ENCODE measurements at regions not wholly inside any gene's neighbourhood (a gene's known extent, or its start where the extent isn't known, plus 50 kb on each side); places are given as distances from the start of the nearest gene placed in this dataset.

DNA sequence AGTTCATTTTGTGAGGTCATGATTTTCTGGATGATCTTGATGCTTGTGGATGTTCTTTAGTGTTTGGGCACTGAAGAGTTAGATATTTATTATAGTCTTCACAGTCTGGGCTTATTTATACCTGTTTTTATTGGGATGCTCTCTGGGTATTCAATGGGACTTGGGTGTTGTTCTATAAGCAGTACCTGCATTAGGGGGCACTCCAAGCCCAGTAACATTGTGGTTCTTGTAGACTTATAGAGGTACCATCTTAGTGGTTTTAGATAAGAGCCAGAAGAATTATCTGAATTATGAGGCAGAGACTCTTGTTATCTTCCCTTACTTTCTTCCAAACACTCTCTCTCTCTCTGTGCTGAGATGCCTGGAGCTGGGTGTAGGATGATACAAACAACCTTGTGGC lies 470.0 kb downstream of the PIK3C3 start:
- ATAC-seq (ENCODE audit: poor library complexity) (no peak), DNase-seq (no peak)
- intact Hi-C loops (cut with DNase I): no loop called here

- DNase-seq (no peak), ATAC-seq (ENCODE audit: poor library complexity) (no peak)
- intact Hi-C loops (cut with DNase I): no loop called here
Measured at GRCh38 chr18:42426496-42427015, 471.5 kb downstream of the PIK3C3 start.

- no peak for DNase-seq
- ATAC-seq (ENCODE audit: poor library complexity): no peak
- intact Hi-C loops (cut with DNase I): no loop called here
Measured at GRCh38 chr18:42429196-42429595, 474.2 kb downstream of the PIK3C3 start.

GRCh38 chr18:42436222-42436765 lies 481.3 kb downstream of the PIK3C3 start:
- DNase-seq: no peak
- ATAC-seq (ENCODE audit: poor library complexity): no peak
- intact Hi-C loops (cut with DNase I): no loop called here

GRCh38 chr18:42437001-42437400 lies 482.0 kb downstream of the PIK3C3 start:
- no peak for ATAC-seq (ENCODE audit: poor library complexity)
- intact Hi-C loops (cut with DNase I): no loop called here

DNA sequence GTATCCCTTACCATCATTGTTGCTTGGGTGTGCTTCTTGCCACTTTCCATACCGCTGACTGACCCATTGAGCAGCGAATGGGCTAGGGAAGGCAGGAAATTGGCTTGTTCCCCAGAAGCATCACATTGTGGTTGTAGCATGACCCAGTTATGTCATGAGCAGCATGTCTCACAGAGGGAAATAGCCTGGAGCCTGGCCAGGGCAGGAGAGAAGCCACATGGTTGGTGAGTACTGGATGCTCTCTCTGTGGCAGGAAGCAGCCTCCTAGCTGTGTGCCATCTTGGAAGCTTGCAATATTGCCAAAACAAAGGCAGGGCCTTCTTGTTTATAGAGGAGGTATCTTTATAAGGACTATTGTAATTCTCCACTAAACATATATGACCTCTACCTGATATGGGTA lies 482.6 kb downstream of the PIK3C3 start:
- intact Hi-C loops (cut with DNase I): no loop called here
- no peak for ATAC-seq (ENCODE audit: poor library complexity)
- peak; percentile 32 for DNase-seq

More at GRCh38 chr18:42437001-42437400, 482.0 kb downstream of the PIK3C3 start:
- no peak for DNase-seq

GRCh38 chr18:42442656-42443055 lies 487.6 kb downstream of the PIK3C3 start:
- intact Hi-C loops (cut with DNase I): no loop called here
- ATAC-seq (ENCODE audit: poor library complexity) (no peak), DNase-seq (no peak)

DNA sequence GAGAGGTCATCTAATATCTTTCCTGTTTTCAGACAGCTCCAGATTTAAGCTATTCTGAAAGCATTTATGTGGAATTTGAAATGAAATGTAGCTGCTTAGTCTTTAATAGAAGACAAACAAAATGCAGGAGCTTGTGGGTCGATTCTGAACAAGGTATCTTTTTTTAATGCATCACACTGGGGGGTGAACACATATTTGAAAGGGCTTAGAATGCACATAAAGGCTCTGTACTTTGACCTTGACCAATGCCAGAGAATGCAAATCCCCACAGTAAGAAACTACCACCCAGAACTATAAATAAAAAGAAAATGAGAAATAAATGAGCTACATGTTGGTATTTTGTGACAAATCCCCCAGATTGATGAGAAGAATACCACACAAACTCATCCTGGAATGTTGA lies 489.3 kb downstream of the PIK3C3 start:
- no peak for ATAC-seq (ENCODE audit: poor library complexity)
- intact Hi-C loops (cut with DNase I): no loop called here
- no peak for DNase-seq

- ATAC-seq (ENCODE audit: poor library complexity): no peak
- no peak for DNase-seq
- intact Hi-C loops (cut with DNase I): no loop called here
Measured at GRCh38 chr18:42445359-42445758, 490.3 kb downstream of the PIK3C3 start.

GRCh38 chr18:42446195-42446594 lies 491.2 kb downstream of the PIK3C3 start:
- DNase-seq (no peak), ATAC-seq (ENCODE audit: poor library complexity) (no peak)
- intact Hi-C loops (cut with DNase I): no loop called here

DNA sequence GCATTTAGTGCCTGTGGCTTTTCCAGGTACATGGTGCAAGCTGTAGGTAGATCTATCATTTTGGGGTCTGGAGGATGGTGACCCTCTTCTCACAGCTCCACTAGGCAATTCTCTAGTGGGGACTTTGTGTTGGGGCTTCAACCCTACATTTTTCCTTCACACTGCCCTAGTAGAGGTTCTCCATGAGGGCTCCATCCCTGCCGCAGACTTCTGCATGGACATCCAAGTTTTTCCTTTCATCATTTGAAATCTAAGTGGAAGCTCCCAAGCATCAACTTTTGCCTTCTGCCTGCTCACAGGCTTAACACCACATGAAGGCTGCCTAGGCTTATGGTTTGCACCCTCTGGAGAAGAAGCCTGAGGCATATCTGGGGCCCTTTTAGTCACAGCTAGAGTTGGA lies 492.7 kb downstream of the PIK3C3 start:
- DNase-seq: no peak
- ATAC-seq (ENCODE audit: poor library complexity): no peak
- intact Hi-C loops (cut with DNase I): no loop called here

DNA sequence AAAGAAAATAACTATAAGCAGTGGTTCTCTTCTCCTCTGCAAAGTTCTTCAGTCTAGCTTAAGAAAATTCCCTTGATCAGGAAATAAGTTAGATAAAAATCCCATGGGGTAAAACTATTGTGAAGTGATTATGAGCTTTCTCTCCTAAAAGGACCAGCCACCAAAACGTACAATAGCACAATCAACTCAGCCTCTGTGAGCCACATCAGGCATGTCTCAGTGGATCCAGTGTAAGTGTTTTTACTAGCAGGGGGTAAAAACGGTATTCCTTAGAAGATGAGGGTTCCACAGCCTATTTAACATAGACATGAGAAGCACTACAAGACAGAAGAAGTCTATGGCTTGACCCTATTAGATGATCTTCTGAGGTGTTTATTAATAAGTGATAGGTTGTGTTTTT lies 503.2 kb downstream of the PIK3C3 start:
- no peak for DNase-seq
- ATAC-seq (ENCODE audit: poor library complexity): no peak
- intact Hi-C loops (cut with DNase I): no loop called here

DNA sequence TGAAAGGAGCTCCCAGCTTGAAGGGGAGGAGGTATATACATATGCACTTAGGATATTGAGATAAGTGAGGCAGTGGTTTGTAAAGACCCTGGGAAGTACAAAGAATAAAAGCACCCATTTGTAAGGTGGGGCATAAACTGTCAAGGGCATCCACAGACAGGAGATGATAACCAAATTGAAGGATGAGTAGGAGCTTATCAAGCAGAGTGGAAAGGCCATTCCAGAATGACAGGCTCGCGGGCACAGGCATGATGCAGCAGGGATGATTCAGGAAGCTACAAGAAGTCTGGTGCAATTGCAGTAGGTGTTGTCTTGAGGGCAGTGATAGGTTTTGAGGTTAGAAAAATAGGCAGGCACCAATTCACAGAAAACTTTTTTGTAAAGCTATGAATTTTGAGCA lies 504.8 kb downstream of the PIK3C3 start:
- intact Hi-C loops (cut with DNase I): no loop called here
- ATAC-seq (ENCODE audit: poor library complexity): no peak
- no peak for DNase-seq

DNA sequence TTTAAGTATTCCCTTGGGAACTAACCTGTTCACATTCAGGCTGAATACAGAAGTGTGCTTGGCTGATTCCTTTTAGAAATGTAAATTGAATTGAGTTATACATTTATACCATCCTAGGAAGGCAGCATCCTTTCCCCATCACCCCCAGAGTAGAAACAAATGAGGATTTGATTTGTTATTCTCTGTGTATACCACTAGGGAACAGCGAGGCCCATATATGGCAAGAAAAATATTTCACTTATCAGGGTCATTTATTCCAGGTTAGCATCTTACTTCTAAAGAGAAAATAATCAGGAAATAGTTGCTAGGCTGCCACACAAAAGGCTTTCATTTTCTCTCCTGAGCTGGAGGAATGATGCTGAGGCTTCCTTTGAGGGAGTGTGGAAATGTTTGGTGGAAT lies 516.9 kb downstream of the PIK3C3 start:
- DNase-seq (no peak), ATAC-seq (ENCODE audit: poor library complexity) (no peak)
- intact Hi-C loops (cut with DNase I): no loop called here

- ATAC-seq (ENCODE audit: poor library complexity): no peak
- DNase-seq: no peak
- intact Hi-C loops (cut with DNase I): no loop called here
Measured at GRCh38 chr18:42473611-42474010, 518.6 kb downstream of the PIK3C3 start.

DNA sequence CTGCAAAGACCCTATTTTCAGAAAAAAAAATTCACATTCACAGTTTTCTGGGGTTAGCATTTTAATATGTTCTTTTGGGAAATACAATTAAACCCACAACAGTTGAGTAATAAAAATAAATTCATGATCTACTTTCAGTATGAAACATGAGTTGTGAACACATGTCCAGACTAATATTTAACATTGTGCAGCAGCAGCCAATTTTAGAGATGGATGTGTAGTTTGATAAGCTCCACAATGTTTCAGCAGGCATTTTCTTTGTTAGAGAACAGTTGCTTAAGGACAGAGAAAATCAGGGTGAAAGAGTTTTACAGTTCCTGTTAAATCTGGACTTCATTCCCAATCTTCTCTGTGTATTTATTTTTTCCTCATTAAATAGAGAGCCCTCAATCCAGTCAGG lies 519.5 kb downstream of the PIK3C3 start:
- intact Hi-C loops (cut with DNase I): no loop called here

DNA sequence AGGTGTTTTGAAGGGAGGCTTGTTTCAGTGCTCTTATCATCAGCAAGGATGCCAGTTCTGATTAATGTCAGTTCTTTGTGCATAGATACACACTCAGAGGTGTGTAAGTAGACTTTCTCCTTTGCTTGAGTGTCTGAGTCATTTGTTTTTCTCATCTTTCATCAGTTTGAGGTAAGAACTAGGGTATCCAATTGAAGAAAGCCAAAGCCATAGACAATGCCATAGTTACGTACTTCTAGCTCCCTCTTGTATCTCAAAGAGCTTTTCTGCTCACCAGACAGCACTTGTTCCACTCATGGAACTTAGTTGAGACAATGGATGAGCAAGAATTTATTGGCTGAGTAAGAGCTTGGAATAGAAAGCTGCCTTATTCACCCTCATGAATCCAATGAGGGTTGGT lies 520.1 kb downstream of the PIK3C3 start:
- ATAC-seq (ENCODE audit: poor library complexity) (no peak), DNase-seq (no peak)
- intact Hi-C loops (cut with DNase I): no loop called here

More for the DNA sequence above, 519.5 kb downstream of the PIK3C3 start:
- ATAC-seq (ENCODE audit: poor library complexity): no peak
- no peak for DNase-seq

DNA sequence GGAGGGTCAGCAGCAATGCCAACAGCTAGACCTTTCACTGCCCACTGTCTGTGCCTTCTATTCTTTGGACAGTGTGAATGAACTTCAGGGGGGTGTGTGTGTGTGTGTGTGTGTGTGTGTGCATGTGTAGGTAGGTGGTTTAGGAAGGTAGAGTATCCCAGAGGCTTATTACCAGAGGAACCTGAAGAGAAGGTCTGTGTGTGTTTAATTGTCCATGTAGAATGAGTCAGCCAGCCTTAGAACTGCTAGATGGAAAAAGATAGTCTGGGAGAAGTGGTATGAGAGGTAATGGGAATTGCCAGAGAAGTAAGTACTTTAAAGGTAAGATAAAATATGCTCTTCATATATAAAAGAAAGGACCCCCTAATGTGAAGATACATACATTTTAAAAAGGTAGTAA lies 522.2 kb downstream of the PIK3C3 start:
- intact Hi-C loops (cut with DNase I): no loop called here
- DNase-seq (no peak), ATAC-seq (ENCODE audit: poor library complexity) (no peak)

GRCh38 chr18:42480441-42480840 lies 525.4 kb downstream of the PIK3C3 start:
- DNase-seq (no peak), ATAC-seq (ENCODE audit: poor library complexity) (no peak)
- intact Hi-C loops (cut with DNase I): no loop called here

DNA sequence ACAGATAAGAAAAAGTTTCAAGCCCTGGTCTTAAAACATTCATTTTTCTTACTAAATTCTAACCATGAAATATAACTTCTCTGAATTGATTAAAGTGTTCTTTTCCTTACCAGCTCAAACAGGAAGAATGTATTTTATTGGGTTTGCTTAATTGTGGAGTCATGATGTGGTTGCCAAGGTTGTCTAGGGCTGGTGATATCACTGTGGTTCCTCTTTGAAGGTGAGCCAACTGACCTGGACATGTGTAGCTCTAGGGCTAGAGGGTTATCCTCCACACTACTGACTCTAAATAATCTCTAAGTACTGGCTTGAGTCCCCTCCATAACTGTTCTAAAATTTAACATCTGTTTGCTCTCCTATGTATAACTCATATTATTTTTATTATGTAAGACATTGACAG lies 529.6 kb downstream of the PIK3C3 start:
- intact Hi-C loops (cut with DNase I): no loop called here
- ATAC-seq (ENCODE audit: poor library complexity): no peak
- no peak for DNase-seq

DNA sequence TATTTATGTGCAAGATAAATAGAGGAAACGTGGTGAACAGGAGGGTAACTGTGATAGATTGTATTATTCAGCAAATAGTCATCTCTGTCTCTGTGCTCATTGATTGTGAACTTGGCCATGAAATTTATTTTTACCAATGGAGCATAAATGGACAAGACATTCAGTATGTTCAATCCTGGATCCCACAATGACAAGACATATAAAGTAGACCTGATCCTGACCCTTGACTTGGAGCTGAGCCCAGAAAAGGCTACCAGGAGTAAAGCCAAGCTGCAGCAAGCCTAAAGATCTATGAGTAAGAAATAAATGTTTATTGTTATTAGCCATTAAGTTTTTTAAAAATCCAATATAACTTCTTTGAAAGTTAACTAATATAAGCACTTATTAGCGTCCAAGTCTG lies 531.2 kb downstream of the PIK3C3 start:
- ATAC-seq (ENCODE audit: poor library complexity): no peak
- DNase-seq: no peak
- intact Hi-C loops (cut with DNase I): no loop called here
